B cell (primary cell): ENCODE measurements at regions not wholly inside any gene's neighbourhood (a gene's known extent, or its start where the extent isn't known, plus 50 kb on each side); places are given as distances from the start of the nearest gene placed in this dataset.

Experiments used
- EZH2 ChIP-seq: IDR thresholded peaks from 2 replicates; pipeline ENCODE4 v1.6.1; 2012; ENCODE audit warnings: borderline replicate concordance, low read depth, mild to moderate bottlenecking, moderate library complexity, low read length; ENCODE audit not compliant: insufficient read depth, poor library complexity, severe bottlenecking
- TF ChIP-seq, protein P1 (sequence below): fragments of 200-600 bp; IDR thresholded peaks from one replicate; pipeline ENCODE4 v1.8.0; 2022; ENCODE audit warnings: antibody characterized with exemption, mild to moderate bottlenecking

DNA sequence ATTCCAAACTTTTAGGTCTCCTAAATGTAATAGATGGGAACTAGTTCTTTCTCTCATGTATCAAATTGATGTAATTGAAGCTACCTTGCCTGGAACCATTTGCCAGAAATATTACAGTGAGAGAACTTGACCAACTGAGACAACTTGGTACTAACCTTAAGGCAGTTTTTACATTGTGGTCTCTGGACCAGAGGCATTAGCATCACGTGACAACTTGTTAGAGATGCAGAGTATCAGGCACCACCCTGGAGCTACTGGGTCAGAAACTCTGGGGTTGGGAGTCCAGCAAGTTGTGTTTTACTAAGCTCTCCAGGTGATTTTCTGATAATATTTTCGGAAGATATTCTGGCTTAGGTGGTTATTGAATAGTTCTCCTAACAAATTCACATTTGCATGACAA, 982.1 kb upstream of the SLC35B3 start:
- TF ChIP-seq, protein P1, sequence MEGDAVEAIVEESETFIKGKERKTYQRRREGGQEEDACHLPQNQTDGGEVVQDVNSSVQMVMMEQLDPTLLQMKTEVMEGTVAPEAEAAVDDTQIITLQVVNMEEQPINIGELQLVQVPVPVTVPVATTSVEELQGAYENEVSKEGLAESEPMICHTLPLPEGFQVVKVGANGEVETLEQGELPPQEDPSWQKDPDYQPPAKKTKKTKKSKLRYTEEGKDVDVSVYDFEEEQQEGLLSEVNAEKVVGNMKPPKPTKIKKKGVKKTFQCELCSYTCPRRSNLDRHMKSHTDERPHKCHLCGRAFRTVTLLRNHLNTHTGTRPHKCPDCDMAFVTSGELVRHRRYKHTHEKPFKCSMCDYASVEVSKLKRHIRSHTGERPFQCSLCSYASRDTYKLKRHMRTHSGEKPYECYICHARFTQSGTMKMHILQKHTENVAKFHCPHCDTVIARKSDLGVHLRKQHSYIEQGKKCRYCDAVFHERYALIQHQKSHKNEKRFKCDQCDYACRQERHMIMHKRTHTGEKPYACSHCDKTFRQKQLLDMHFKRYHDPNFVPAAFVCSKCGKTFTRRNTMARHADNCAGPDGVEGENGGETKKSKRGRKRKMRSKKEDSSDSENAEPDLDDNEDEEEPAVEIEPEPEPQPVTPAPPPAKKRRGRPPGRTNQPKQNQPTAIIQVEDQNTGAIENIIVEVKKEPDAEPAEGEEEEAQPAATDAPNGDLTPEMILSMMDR: no peak
- no peak for TF ChIP-seq EZH2
